ENCODE measurements at regions not wholly inside any gene's neighbourhood (a gene's known extent, or its start where the extent isn't known, plus 50 kb on each side); places are given as distances from the start of the nearest gene placed in this dataset.

GRCh38 chr12:24460099-24460498 lies 488.8 kb downstream of the BCAT1 start:
- Histone ChIP-seq H3K4me2 (ENCODE audit: low read depth, low read length) (no peak overlapping the region), H3K4me3 (replicated peaks in 1 of 3; ENCODE audit: insufficient read depth in 1 of 3, low read depth in 2 of 3, low read length in 3 of 3) (no peak overlapping the region), H3K9ac (ENCODE audit: insufficient read depth, low read depth, low read length) (no peak overlapping the region), H4K20me1 (ENCODE audit: insufficient read depth, low read length) (no peaks in the 10 kb centered on the region), H3K27ac (ENCODE audit: extremely low read length, insufficient read depth, low read length) (no peak overlapping the region), H2AFZ (ENCODE audit: low read length) (no peak overlapping the region), H3K79me2 (ENCODE audit: insufficient read depth, low read length) (no peaks in the 10 kb centered on the region), H3K9me3 (ENCODE audit: low read length) (no peaks in the 10 kb centered on the region), H3K4me1 (ENCODE audit: insufficient read depth, low read length) (no peaks in the 10 kb centered on the region), H3K27me3 (ENCODE audit: control insufficient read depth in 1 of 2, insufficient read depth in 2 of 2, low read length in 2 of 2) (no peaks in the 10 kb centered on the region; a peak in 1 of 5 replicates), H3K36me3 (replicated peaks in 1 of 2; ENCODE audit: control insufficient read depth in 1 of 2, insufficient read depth in 2 of 2, low read length in 2 of 2) (no peaks in the 10 kb centered on the region)
- TF ChIP-seq SRSF1 (optimal IDR thresholded peaks at IDR 0.05; ENCODE audit: low read depth, low read length) (no peak), ZNF775 (CRISPR knock-in tag; IDR thresholded peaks at IDR 0.05; ENCODE audit: borderline replicate concordance) (no peak), HMG20B (CRISPR knock-in tag; conservative IDR thresholded peaks at IDR 0.05) (no peak), GTF2F1 (IDR thresholded peaks at IDR 0.05; ENCODE audit: low read length) (no peak), ZMYM3 (CRISPR knock-in tag; IDR thresholded peaks at IDR 0.05) (no peak), MIXL1 (CRISPR knock-in tag; IDR thresholded peaks at IDR 0.05) (no peak), RFX3 (CRISPR knock-in tag; IDR thresholded peaks at IDR 0.05) (no peak), TBX3 (IDR thresholded peaks at IDR 0.05; ENCODE audit: borderline replicate concordance) (no peak), PREB (CRISPR knock-in tag; IDR thresholded peaks at IDR 0.05) (no peak), ETV5 (CRISPR knock-in tag; IDR thresholded peaks at IDR 0.05; ENCODE audit: borderline replicate concordance) (no peak), ZNF275 (CRISPR knock-in tag; IDR thresholded peaks at IDR 0.05; ENCODE audit: borderline replicate concordance) (no peak), AGO2 (optimal IDR thresholded peaks at IDR 0.05; ENCODE audit: low read depth, low read length) (no peak), TOE1 (CRISPR knock-in tag; IDR thresholded peaks at IDR 0.05) (no peak), ZNF256 (CRISPR knock-in tag; conservative IDR thresholded peaks at IDR 0.05) (no peak)
- POLR2A ChIA-PET, result no interaction called here
- intact Hi-C loops (cut with micrococcal nuclease; ENCODE audit: unreplicated experiment) (no loop called here), in situ Hi-C loops (cut with HindIII; ENCODE audit: extremely low pct_ligation_motif_present, low pct_unique_long_range_greater_than_20kb) (no loop called here)
- ATAC-seq (no peak), FAIRE-seq (no peak), DNase-seq (ENCODE audit: low spot score) (no peak)
- no TSS peak for BruUV-seq (replicated peaks)
- WGBS (ENCODE audit: low lambda C conversion rate), result 9% methylated on average over 2 of the region's 2 CpGs
- CTCF ChIA-PET (ENCODE audit: low intra/inter-chr PET ratio, low total read pairs), result no interaction called here

Data from HepG2 (cell line).